ENCODE measurements at regions not wholly inside any gene's neighbourhood (a gene's known extent, or its start where the extent isn't known, plus 50 kb on each side); places are given as distances from the start of the nearest gene placed in this dataset.
A peak's percentile ranks its signal among the peaks of the same experiment; 100 is the strongest.

GRCh38 chr6:47106721-47107197 lies 64.6 kb upstream of the ADGRF1 start:
- H3K27ac ChIP-seq, result no peak overlapping the region
- TF ChIP-seq CTCF (IDR thresholded peaks at IDR 0.05) (no peak), ZFX (IDR thresholded peaks at IDR 0.05; ENCODE audit: borderline replicate concordance) (no peak)

GRCh38 chr6:47106216-47106615 lies 64.1 kb upstream of the ADGRF1 start:
- no peak overlapping the region for H3K27ac ChIP-seq

GRCh38 chr6:47105469-47106178 lies 63.5 kb upstream of the ADGRF1 start:
- H3K27ac ChIP-seq, result no peak overlapping the region
- TF ChIP-seq ZFX (IDR thresholded peaks at IDR 0.05; ENCODE audit: borderline replicate concordance), result no peak
- no peak for TF ChIP-seq CTCF (IDR thresholded peaks at IDR 0.05)

More at GRCh38 chr6:47106216-47106615, 64.1 kb upstream of the ADGRF1 start:
- TF ChIP-seq CTCF (IDR thresholded peaks at IDR 0.05) (no peak), ZFX (IDR thresholded peaks at IDR 0.05; ENCODE audit: borderline replicate concordance) (no peak)

- no peak overlapping the region for H3K27ac ChIP-seq
- TF ChIP-seq ZFX (IDR thresholded peaks at IDR 0.05; ENCODE audit: borderline replicate concordance) (no peak), CTCF (IDR thresholded peaks at IDR 0.05) (no peak)
Measured at GRCh38 chr6:47103931-47104330, 61.8 kb upstream of the ADGRF1 start.

GRCh38 chr6:47102331-47102730 lies 60.2 kb upstream of the ADGRF1 start:
- TF ChIP-seq CTCF (IDR thresholded peaks at IDR 0.05) (no peak), ZFX (IDR thresholded peaks at IDR 0.05; ENCODE audit: borderline replicate concordance) (no peak)
- no peak overlapping the region for H3K27ac ChIP-seq

- no peak for TF ChIP-seq CTCF (IDR thresholded peaks at IDR 0.05)
- TF ChIP-seq ZFX (IDR thresholded peaks at IDR 0.05; ENCODE audit: borderline replicate concordance), result no peak
- no peak overlapping the region for H3K27ac ChIP-seq
Measured at GRCh38 chr6:47098570-47098993, 56.5 kb upstream of the ADGRF1 start.

GRCh38 chr6:47097092-47097945 lies 55.2 kb upstream of the ADGRF1 start:
- no peak overlapping the region for H3K27ac ChIP-seq
- no peak for TF ChIP-seq ZFX (IDR thresholded peaks at IDR 0.05; ENCODE audit: borderline replicate concordance)
- TF ChIP-seq CTCF (IDR thresholded peaks at IDR 0.05), result peak; percentile 87
